Cardiac fibroblast (primary cell): ENCODE measurements at regions not wholly inside any gene's neighbourhood (a gene's known extent, or its start where the extent isn't known, plus 50 kb on each side); places are given as distances from the start of the nearest gene placed in this dataset.

Source experiments
- DNase-seq, 2 donors: peaks; one replicate each; pipeline versions ENCODE4 v3.0.0 to v3.0.0-alpha.2; 2010; ENCODE audit warnings: low read depth in 2 of 2
- H3K4me3 ChIP-seq, 2 donors: replicated peaks in 1 of 2; 1 replicate in 1 of 2; 2 replicates in 1 of 2; pipeline ENCODE4 v1.5.1; 2011; ENCODE audit warnings: low read depth in 2 of 2, low read length in 2 of 2, mild to moderate bottlenecking in 2 of 2, moderate library complexity in 1 of 2
- CTCF ChIP-seq: IDR thresholded peaks from one replicate; pipeline ENCODE4 v1.5.1; 2011; ENCODE audit warnings: low read depth, mild to moderate bottlenecking, low read length, inconsistent platforms

GRCh38 chr16:54780266-54780665 lies 150.4 kb upstream of the IRX5 start:
- no peak overlapping the region for H3K4me3 ChIP-seq
- no peak for TF ChIP-seq CTCF
- DNase-seq: no peak

GRCh38 chr16:54779549-54779948 lies 151.1 kb upstream of the IRX5 start:
- TF ChIP-seq CTCF: no peak
- DNase-seq: no peak
- no peak overlapping the region for H3K4me3 ChIP-seq

- H3K4me3 ChIP-seq: no peak overlapping the region
- no peak for TF ChIP-seq CTCF
- DNase-seq: no peak
Observed at GRCh38 chr16:54774768-54775167, 155.9 kb upstream of the IRX5 start.

- no peak overlapping the region for H3K4me3 ChIP-seq
- DNase-seq: no peak
- TF ChIP-seq CTCF: no peak
Observed at GRCh38 chr16:54772400-54772799, 158.3 kb upstream of the IRX5 start.

GRCh38 chr16:54766355-54766754 lies 164.3 kb upstream of the IRX5 start:
- H3K4me3 ChIP-seq: no peak overlapping the region
- TF ChIP-seq CTCF: no peak
- DNase-seq: no peak

GRCh38 chr16:54750249-54750648 lies 180.4 kb upstream of the IRX5 start:
- DNase-seq: no peak
- no peak for TF ChIP-seq CTCF
- no peak overlapping the region for H3K4me3 ChIP-seq

- no peak for DNase-seq
- TF ChIP-seq CTCF: no peak
- no peak overlapping the region for H3K4me3 ChIP-seq
Observed at GRCh38 chr16:54748611-54749190, 182.0 kb upstream of the IRX5 start.
